Stimulated activated CD4-positive, alpha-beta T cell treated with anti-CD3 and anti-CD28 coated beads, TNF-alpha, amount 100 ng/mL, for 24 hours (primary cell): ENCODE measurements at regions not wholly inside any gene's neighbourhood (a gene's known extent, or its start where the extent isn't known, plus 50 kb on each side); places are given as distances from the start of the nearest gene placed in this dataset.
"Not testable (repeated sequence)": the region's sequence is repeated elsewhere in the genome, so short reads cannot be mapped to it uniquely, and the experiment has no call there.

ENCODE experiments used
- DNase-seq, 3 experiments: peaks; one replicate each; pipeline ENCODE4 v3.0.0-alpha.2; 2020; ENCODE audit warnings: low read depth in 3 of 3

GRCh38 chr5:18438126-18438525 is 803.9 kb downstream of the TAF11L14 start:
- no peak for DNase-seq

GRCh38 chr5:18455521-18455920 is 821.3 kb downstream of the TAF11L14 start:
- no peak for DNase-seq

- no peak for DNase-seq
Measured at GRCh38 chr5:18457255-18457654, 823.0 kb downstream of the TAF11L14 start.

- DNase-seq = no peak
Measured at GRCh38 chr5:18461766-18462165, 827.5 kb downstream of the TAF11L14 start.

- peak; percentile 6 to 9 (median 7) for DNase-seq
Measured at GRCh38 chr5:18465833-18466681, 831.8 kb downstream of the TAF11L14 start.

- no peak for DNase-seq
Measured at GRCh38 chr5:18466731-18467130, 832.5 kb downstream of the TAF11L14 start.

GRCh38 chr5:18471791-18472190 is 837.5 kb downstream of the TAF11L14 start:
- not testable (repeated sequence) for DNase-seq

- no peak for DNase-seq
Measured at GRCh38 chr5:18483451-18483850, 849.2 kb downstream of the TAF11L14 start.

GRCh38 chr5:18487928-18488480 is 853.7 kb downstream of the TAF11L14 start:
- no peak for DNase-seq

GRCh38 chr5:18489703-18490102 is 855.4 kb downstream of the TAF11L14 start:
- no peak for DNase-seq

- DNase-seq = no peak
Measured at GRCh38 chr5:18491349-18491748, 857.1 kb downstream of the TAF11L14 start.

- DNase-seq = no peak
Measured at GRCh38 chr5:18495157-18495556, 860.9 kb downstream of the TAF11L14 start.

GRCh38 chr5:18496041-18496440 is 861.8 kb downstream of the TAF11L14 start:
- no peak for DNase-seq

GRCh38 chr5:18497089-18497488 is 862.8 kb downstream of the TAF11L14 start:
- DNase-seq = no peak

- no peak for DNase-seq
Measured at GRCh38 chr5:18503797-18504328, 869.6 kb downstream of the TAF11L14 start.

- DNase-seq = no peak
Measured at GRCh38 chr5:18507114-18507513, 872.9 kb downstream of the TAF11L14 start.

GRCh38 chr5:18517641-18518380 is 883.6 kb downstream of the TAF11L14 start:
- no peak for DNase-seq

- no peak for DNase-seq
Measured at GRCh38 chr5:18523380-18523779, 889.1 kb downstream of the TAF11L14 start.

GRCh38 chr5:18526792-18527405 is 892.6 kb downstream of the TAF11L14 start:
- no peak for DNase-seq

GRCh38 chr5:18533137-18533536 is 898.9 kb downstream of the TAF11L14 start:
- no peak for DNase-seq

- no peak for DNase-seq
Measured at GRCh38 chr5:18534119-18534518, 899.9 kb downstream of the TAF11L14 start.

GRCh38 chr5:18535753-18536152 is 901.5 kb downstream of the TAF11L14 start:
- DNase-seq = not testable (repeated sequence)
